HepG2 (cell line): ENCODE measurements at regions not wholly inside any gene's neighbourhood (a gene's known extent, or its start where the extent isn't known, plus 50 kb on each side); places are given as distances from the start of the nearest gene placed in this dataset.

Experiments used
- ATAC-seq: fragments of 200-7000 bp; cut with Tn5 transposase; 3 replicates; pipeline ENCODE4 v1.9.1; 2020; ENCODE audit warnings: mild to moderate bottlenecking, moderate library complexity
- BruUV-seq: library from RNA; stranded (reverse); fragments of 400-500 nt; replicated peaks from 2 replicates; lab custom pipeline; 2021; lab: Mats Ljungman, UMichigan
- CTCF ChIA-PET: fragments of 300-600 bp; formaldehyde crosslinking; extraction: SDS; loops from one replicate; lab custom pipeline; 2021; ENCODE audit warnings: low total read pairs, inconsistent platforms, low intra/inter-chr PET ratio; lab: Yijun Ruan, JAX
- POLR2A ChIA-PET: fragments of 350-600 bp; sonication (Branson Sonifier 250); formaldehyde crosslinking; loops from one replicate; lab custom pipeline; 2020; ENCODE audit warnings: antibody characterized with exemption, inconsistent platforms; lab: Yijun Ruan, JAX
- DNase-seq: peaks from one replicate; pipeline ENCODE4 v3.0.0-alpha.2; 2015; ENCODE audit warnings: low spot score
- FAIRE-seq: peaks from 3 replicates; lab custom pipeline; 2011; peaks lifted over from hg19 to GRCh38; lab: Jason Lieb, UNC
- H2AFZ ChIP-seq: one replicate; pipeline ENCODE4 v1.6.1; 2011; ENCODE audit warnings: low read length, inconsistent platforms
- H3K27ac ChIP-seq: fragments of 300-600 bp; 3 replicates; pipeline ENCODE4 v1.8.0; 2011; ENCODE audit warnings: mixed run types, mild to moderate bottlenecking, mixed read lengths, low read length, inconsistent platforms; ENCODE audit not compliant: insufficient read depth; ENCODE audit errors: extremely low read length
- H3K27me3 ChIP-seq, 2 experiments: fragments of 200-600 bp in 1 of 2; 2 replicates in 1 of 2; 3 replicates in 1 of 2; pipeline versions ENCODE4 v1.6.0 to v1.8.0; 2011; ENCODE audit warnings: low read length in 2 of 2, mild to moderate bottlenecking in 2 of 2, moderate library complexity in 2 of 2, inconsistent platforms in 1 of 2; ENCODE audit not compliant: insufficient read depth in 2 of 2, control insufficient read depth in 1 of 2
- H3K36me3 ChIP-seq, 2 experiments: fragments of 200-600 bp in 1 of 2; replicated peaks in 1 of 2; 2 replicates in 1 of 2; 3 replicates in 1 of 2; pipeline versions ENCODE4 v1.5.1 to v1.8.0; 2011; ENCODE audit warnings: low read length in 2 of 2, inconsistent platforms in 1 of 2; ENCODE audit not compliant: insufficient read depth in 2 of 2, control insufficient read depth in 1 of 2
- H3K4me1 ChIP-seq: 2 replicates; pipeline ENCODE4 v1.5.1; 2012; ENCODE audit warnings: low read length, inconsistent platforms; ENCODE audit not compliant: insufficient read depth
- H3K4me2 ChIP-seq: 2 replicates; pipeline ENCODE4 v1.6.0; 2011; ENCODE audit warnings: low read depth, low read length, inconsistent platforms
- H3K4me3 ChIP-seq, 3 experiments: fragments of 200-600 bp in 1 of 3; sonication (generic), shearing (Covaris generic) in 1 of 3; replicated peaks in 1 of 3; 2 replicates each; pipeline ENCODE4 v1.5.1; 2011 to 2016; ENCODE audit warnings: low read length in 3 of 3, inconsistent platforms in 2 of 3, low read depth in 2 of 3, mild to moderate bottlenecking in 2 of 3, control low read depth in 1 of 3, mixed read lengths in 1 of 3; ENCODE audit not compliant: insufficient read depth in 1 of 3
- H3K79me2 ChIP-seq: one replicate; pipeline ENCODE4 v1.6.1; 2011; ENCODE audit warnings: low read length, inconsistent platforms; ENCODE audit not compliant: insufficient read depth
- H3K9ac ChIP-seq: 2 replicates; pipeline ENCODE4 v1.6.0; 2011; ENCODE audit warnings: mild to moderate bottlenecking, low read depth, low read length, inconsistent platforms; ENCODE audit not compliant: insufficient read depth
- H3K9me3 ChIP-seq: 2 replicates; pipeline ENCODE4 v1.5.1; 2012; ENCODE audit warnings: mild to moderate bottlenecking, low read length
- H4K20me1 ChIP-seq: 2 replicates; pipeline ENCODE4 v1.6.0; 2011; ENCODE audit warnings: inconsistent platforms, mild to moderate bottlenecking, low read length, moderate library complexity; ENCODE audit not compliant: insufficient read depth
- ATAD3A ChIP-seq: sonication (generic); formaldehyde crosslinking; IDR thresholded peaks from 2 replicates; pipeline ENCODE4 v1.4.0; 2020; ENCODE audit warnings: missing genetic modification reagents
- KDM3A ChIP-seq: IDR thresholded peaks from 2 replicates; pipeline ENCODE4 v1.6.1; 2018; ENCODE audit warnings: low read depth, missing compliant biosample characterization
- PPARG ChIP-seq: conservative IDR thresholded peaks from 2 replicates; pipeline ENCODE4 v1.6.1; 2016; ENCODE audit warnings: missing biosample characterization, missing genetic modification reagents
- REL ChIP-seq: sonication (generic); formaldehyde crosslinking; conservative IDR thresholded peaks from 2 replicates; pipeline ENCODE4 v1.8.0; 2022; ENCODE audit warnings: mild to moderate bottlenecking, missing genetic modification reagents, moderate library complexity
- ZNF768 ChIP-seq: sonication (generic); formaldehyde crosslinking; IDR thresholded peaks from 2 replicates; pipeline ENCODE4 v1.4.0; 2020; ENCODE audit warnings: missing genetic modification reagents
- WGBS: methylation state at CpG from one replicate; pipeline ENCODE4 v1.1.6; 2017; ENCODE audit warnings: low lambda C conversion rate; 5-methylcytosine and 5-hydroxymethylcytosine counted together
- in situ Hi-C: cut with HindIII; loops from 2 replicates; pipeline ENCODE4 v1.10.0; 2017; ENCODE audit warnings: low pct_unique_long_range_greater_than_20kb; ENCODE audit not compliant: extremely low pct_ligation_motif_present
- intact Hi-C: fragments of 100-400 bp; cut with micrococcal nuclease; formaldehyde crosslinking; loops from one replicate; pipeline ENCODE4 v1.10.0; 2022; ENCODE audit not compliant: unreplicated experiment
- TF ChIP-seq, protein P1 (sequence below): sonication (generic); formaldehyde crosslinking; IDR thresholded peaks from 2 replicates; pipeline ENCODE4 v1.4.0; 2020; ENCODE audit warnings: missing genetic modification reagents
- TF ChIP-seq, protein P2 (sequence below): sonication (generic); formaldehyde crosslinking; IDR thresholded peaks from 2 replicates; pipeline ENCODE4 v1.8.1; 2023; ENCODE audit warnings: mild to moderate bottlenecking, inconsistent platforms, moderate library complexity, missing genetic modification reagents, borderline replicate concordance

DNA sequence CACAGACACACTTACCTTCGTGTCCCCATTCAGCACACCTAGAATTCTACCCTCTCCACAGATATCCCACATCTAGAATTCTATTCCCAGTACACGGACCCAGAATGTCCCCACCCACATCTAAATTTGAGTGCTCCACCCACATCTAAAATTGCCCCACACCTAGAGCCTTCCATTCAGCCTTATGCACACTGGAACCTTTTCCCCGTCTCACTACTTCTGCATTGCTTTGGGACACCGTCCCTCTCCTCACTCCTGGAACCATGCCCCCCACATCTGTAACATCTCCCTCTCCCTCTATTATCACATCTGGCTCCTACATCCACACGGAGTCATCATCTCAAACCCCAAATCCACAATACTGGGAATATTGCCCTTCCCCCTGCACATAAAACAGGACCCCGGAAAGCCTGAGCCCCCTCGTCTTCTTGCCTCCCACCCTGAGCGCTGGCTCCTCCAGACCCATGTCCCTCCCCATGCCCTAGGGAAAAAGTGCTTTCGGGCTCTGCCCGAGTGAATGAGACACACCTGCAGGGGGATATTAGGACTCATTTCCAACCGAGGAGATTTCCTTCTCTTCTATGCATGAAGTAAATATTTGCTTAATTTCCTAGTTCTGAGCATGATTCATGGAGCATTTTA is 125.8 kb upstream of the UNC5B start:
- H3K27ac ChIP-seq, result no peak overlapping the region
- TF ChIP-seq, protein P1, sequence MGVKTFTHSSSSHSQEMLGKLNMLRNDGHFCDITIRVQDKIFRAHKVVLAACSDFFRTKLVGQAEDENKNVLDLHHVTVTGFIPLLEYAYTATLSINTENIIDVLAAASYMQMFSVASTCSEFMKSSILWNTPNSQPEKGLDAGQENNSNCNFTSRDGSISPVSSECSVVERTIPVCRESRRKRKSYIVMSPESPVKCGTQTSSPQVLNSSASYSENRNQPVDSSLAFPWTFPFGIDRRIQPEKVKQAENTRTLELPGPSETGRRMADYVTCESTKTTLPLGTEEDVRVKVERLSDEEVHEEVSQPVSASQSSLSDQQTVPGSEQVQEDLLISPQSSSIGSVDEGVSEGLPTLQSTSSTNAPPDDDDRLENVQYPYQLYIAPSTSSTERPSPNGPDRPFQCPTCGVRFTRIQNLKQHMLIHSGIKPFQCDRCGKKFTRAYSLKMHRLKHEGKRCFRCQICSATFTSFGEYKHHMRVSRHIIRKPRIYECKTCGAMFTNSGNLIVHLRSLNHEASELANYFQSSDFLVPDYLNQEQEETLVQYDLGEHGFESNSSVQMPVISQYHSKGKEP, result no peak
- TF ChIP-seq ATAD3A (CRISPR knock-in tag) (no peak), PPARG (CRISPR knock-in tag) (no peak), REL (no peak), KDM3A (CRISPR knock-in tag) (no peak), ZNF768 (CRISPR knock-in tag) (no peak)
- TF ChIP-seq, protein P2, sequence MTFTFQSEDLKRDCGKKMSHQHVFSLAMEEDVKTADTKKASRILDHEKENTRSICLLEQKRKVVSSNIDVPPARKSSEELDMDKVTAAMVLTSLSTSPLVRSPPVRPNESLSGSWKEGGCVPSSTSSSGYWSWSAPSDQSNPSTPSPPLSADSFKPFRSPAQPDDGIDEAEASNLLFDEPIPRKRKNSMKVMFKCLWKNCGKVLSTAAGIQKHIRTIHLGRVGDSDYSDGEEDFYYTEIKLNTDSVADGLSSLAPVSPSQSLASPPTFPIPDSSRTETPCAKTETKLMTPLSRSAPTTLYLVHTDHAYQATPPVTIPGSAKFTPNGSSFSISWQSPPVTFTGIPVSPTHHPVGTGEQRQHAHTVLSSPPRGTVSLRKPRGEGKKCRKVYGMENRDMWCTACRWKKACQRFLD (CRISPR knock-in tag), result no peak
- TF ChIP-seq, all 625 proteins: peak for 0
- DNase-seq, result no peak
- H4K20me1 ChIP-seq, result no peaks in the 10 kb centered on the region
- no peaks in the 10 kb centered on the region for H3K4me1 ChIP-seq
- H3K9me3 ChIP-seq, result no peaks in the 10 kb centered on the region
- no peaks in the 10 kb centered on the region for H3K36me3 ChIP-seq
- no peaks in the 10 kb centered on the region for H3K79me2 ChIP-seq
- ChIA-PET POLR2A (no interaction called here), CTCF (no interaction called here)
- 9% methylated on average over 11 of the region's 11 CpGs for WGBS
- H3K4me2 ChIP-seq, result no peak overlapping the region
- no peak overlapping the region for H3K4me3 ChIP-seq
- no peak overlapping the region for H3K9ac ChIP-seq
- no peak for FAIRE-seq
- no peak for ATAC-seq
- intact Hi-C loops, result no loop called here
- no peak overlapping the region for H2AFZ ChIP-seq
- in situ Hi-C loops, result no loop called here
- no TSS peak for BruUV-seq
- H3K27me3 ChIP-seq, result peaks cover 2 to 39% of the 10 kb centered on the region in 2 experiments; a peak in 3 of 5 replicates
